ENCODE measurements at regions not wholly inside any gene's neighbourhood (a gene's known extent, or its start where the extent isn't known, plus 50 kb on each side); places are given as distances from the start of the nearest gene placed in this dataset.

GRCh38 chr5:67334373-67334772, 137.8 kb upstream of the CD180 start:
- Mint-ChIP-seq H3K4me1 (ENCODE audit: low read depth) (no peaks in the 10 kb centered on the region), H3K27ac (no peak overlapping the region), H3K27me3 (ENCODE audit: low read depth) (peaks cover 13% of the 10 kb centered on the region), H3K36me3 (ENCODE audit: low read depth) (no peaks in the 10 kb centered on the region), H3K9me3 (no peaks in the 10 kb centered on the region), H3K4me3 (ENCODE audit: low read depth) (no peak overlapping the region)
- DNase-seq (ENCODE audit: low spot score) = no peak
- intact Hi-C loops (cut with micrococcal nuclease) = no loop called here

- no peak overlapping the region for H3K27ac Mint-ChIP-seq
- no peaks in the 10 kb centered on the region for H3K36me3 Mint-ChIP-seq (ENCODE audit: low read depth)
- DNase-seq (ENCODE audit: low spot score) = no peak
- H3K4me1 Mint-ChIP-seq (ENCODE audit: low read depth) = no peaks in the 10 kb centered on the region
- peaks cover 12% of the 10 kb centered on the region for H3K27me3 Mint-ChIP-seq (ENCODE audit: low read depth)
- intact Hi-C loops (cut with micrococcal nuclease) = no loop called here
- no peaks in the 10 kb centered on the region for H3K9me3 Mint-ChIP-seq
- no peak overlapping the region for H3K4me3 Mint-ChIP-seq (ENCODE audit: low read depth)
Observed at GRCh38 chr5:67333171-67333570, 136.6 kb upstream of the CD180 start.

GRCh38 chr5:67331296-67331925, 134.8 kb upstream of the CD180 start:
- H3K4me1 Mint-ChIP-seq (ENCODE audit: low read depth) = no peaks in the 10 kb centered on the region
- H3K4me3 Mint-ChIP-seq (ENCODE audit: low read depth) = no peak overlapping the region
- H3K27ac Mint-ChIP-seq = no peak overlapping the region
- intact Hi-C loops (cut with micrococcal nuclease) = no loop called here
- peaks cover 12% of the 10 kb centered on the region for H3K27me3 Mint-ChIP-seq (ENCODE audit: low read depth)
- no peaks in the 10 kb centered on the region for H3K9me3 Mint-ChIP-seq
- no peak for DNase-seq (ENCODE audit: low spot score)
- H3K36me3 Mint-ChIP-seq (ENCODE audit: low read depth) = no peaks in the 10 kb centered on the region

- Mint-ChIP-seq H3K27ac (no peak overlapping the region), H3K4me3 (ENCODE audit: low read depth) (no peak overlapping the region), H3K36me3 (ENCODE audit: low read depth) (no peaks in the 10 kb centered on the region), H3K4me1 (ENCODE audit: low read depth) (no peaks in the 10 kb centered on the region), H3K27me3 (ENCODE audit: low read depth) (no peaks in the 10 kb centered on the region), H3K9me3 (no peaks in the 10 kb centered on the region)
- no peak for DNase-seq (ENCODE audit: low spot score)
- intact Hi-C loops (cut with micrococcal nuclease) = no loop called here
Observed at GRCh38 chr5:67319935-67320725, 123.5 kb upstream of the CD180 start.

GRCh38 chr5:67318746-67319145, 122.1 kb upstream of the CD180 start:
- Mint-ChIP-seq H3K9me3 (no peaks in the 10 kb centered on the region), H3K4me1 (ENCODE audit: low read depth) (no peaks in the 10 kb centered on the region), H3K27ac (no peak overlapping the region), H3K27me3 (ENCODE audit: low read depth) (no peaks in the 10 kb centered on the region), H3K36me3 (ENCODE audit: low read depth) (no peaks in the 10 kb centered on the region), H3K4me3 (ENCODE audit: low read depth) (no peak overlapping the region)
- no peak for DNase-seq (ENCODE audit: low spot score)
- intact Hi-C loops (cut with micrococcal nuclease) = no loop called here

GRCh38 chr5:67317603-67318002, 121.0 kb upstream of the CD180 start:
- DNase-seq (ENCODE audit: low spot score) = no peak
- no peaks in the 10 kb centered on the region for H3K4me1 Mint-ChIP-seq (ENCODE audit: low read depth)
- intact Hi-C loops (cut with micrococcal nuclease) = no loop called here
- no peak overlapping the region for H3K4me3 Mint-ChIP-seq (ENCODE audit: low read depth)
- H3K9me3 Mint-ChIP-seq = peaks cover 3% of the 10 kb centered on the region
- no peak overlapping the region for H3K27ac Mint-ChIP-seq
- H3K36me3 Mint-ChIP-seq (ENCODE audit: low read depth) = no peaks in the 10 kb centered on the region
- no peaks in the 10 kb centered on the region for H3K27me3 Mint-ChIP-seq (ENCODE audit: low read depth)

GRCh38 chr5:67316695-67317094, 120.1 kb upstream of the CD180 start:
- Mint-ChIP-seq H3K36me3 (ENCODE audit: low read depth) (no peaks in the 10 kb centered on the region), H3K4me3 (ENCODE audit: low read depth) (no peak overlapping the region), H3K27me3 (ENCODE audit: low read depth) (no peaks in the 10 kb centered on the region), H3K9me3 (peaks cover 3% of the 10 kb centered on the region), H3K27ac (no peak overlapping the region), H3K4me1 (ENCODE audit: low read depth) (no peaks in the 10 kb centered on the region)
- DNase-seq (ENCODE audit: low spot score) = no peak
- intact Hi-C loops (cut with micrococcal nuclease) = no loop called here

GRCh38 chr5:67315082-67315989, 118.7 kb upstream of the CD180 start:
- Mint-ChIP-seq H3K9me3 (peaks cover 3% of the 10 kb centered on the region), H3K36me3 (ENCODE audit: low read depth) (no peaks in the 10 kb centered on the region), H3K4me3 (ENCODE audit: low read depth) (no peak overlapping the region), H3K27ac (no peak overlapping the region), H3K4me1 (ENCODE audit: low read depth) (no peaks in the 10 kb centered on the region), H3K27me3 (ENCODE audit: low read depth) (peaks cover 4% of the 10 kb centered on the region)
- intact Hi-C loops (cut with micrococcal nuclease) = no loop called here
- DNase-seq (ENCODE audit: low spot score) = no peak

GRCh38 chr5:67311701-67312100, 115.1 kb upstream of the CD180 start:
- peaks cover 4% of the 10 kb centered on the region for H3K27me3 Mint-ChIP-seq (ENCODE audit: low read depth)
- peaks cover 8% of the 10 kb centered on the region for H3K4me1 Mint-ChIP-seq (ENCODE audit: low read depth)
- H3K36me3 Mint-ChIP-seq (ENCODE audit: low read depth) = no peaks in the 10 kb centered on the region
- DNase-seq (ENCODE audit: low spot score) = no peak
- no peak overlapping the region for H3K27ac Mint-ChIP-seq
- no peak overlapping the region for H3K4me3 Mint-ChIP-seq (ENCODE audit: low read depth)
- peaks cover 6% of the 10 kb centered on the region for H3K9me3 Mint-ChIP-seq
- intact Hi-C loops (cut with micrococcal nuclease) = no loop called here

- no peak overlapping the region for H3K4me3 Mint-ChIP-seq (ENCODE audit: low read depth)
- H3K4me1 Mint-ChIP-seq (ENCODE audit: low read depth) = peaks cover 12% of the 10 kb centered on the region
- H3K27me3 Mint-ChIP-seq (ENCODE audit: low read depth) = peaks cover 4% of the 10 kb centered on the region
- DNase-seq (ENCODE audit: low spot score) = no peak
- H3K9me3 Mint-ChIP-seq = peaks cover 6% of the 10 kb centered on the region
- no peak overlapping the region for H3K27ac Mint-ChIP-seq
- no peaks in the 10 kb centered on the region for H3K36me3 Mint-ChIP-seq (ENCODE audit: low read depth)
- intact Hi-C loops (cut with micrococcal nuclease) = no loop called here
Observed at GRCh38 chr5:67311208-67311607, 114.6 kb upstream of the CD180 start.

GRCh38 chr5:67310740-67311139, 114.1 kb upstream of the CD180 start:
- Mint-ChIP-seq H3K27ac (no peak overlapping the region), H3K4me1 (ENCODE audit: low read depth) (peaks cover 15% of the 10 kb centered on the region), H3K9me3 (peaks cover 6% of the 10 kb centered on the region), H3K36me3 (ENCODE audit: low read depth) (no peaks in the 10 kb centered on the region), H3K27me3 (ENCODE audit: low read depth) (peaks cover 4% of the 10 kb centered on the region), H3K4me3 (ENCODE audit: low read depth) (no peak overlapping the region)
- intact Hi-C loops (cut with micrococcal nuclease) = no loop called here
- DNase-seq (ENCODE audit: low spot score) = no peak

GRCh38 chr5:67310169-67310568, 113.6 kb upstream of the CD180 start:
- H3K4me1 Mint-ChIP-seq (ENCODE audit: low read depth) = peaks cover 15% of the 10 kb centered on the region
- H3K27ac Mint-ChIP-seq = no peak overlapping the region
- DNase-seq (ENCODE audit: low spot score) = no peak
- H3K27me3 Mint-ChIP-seq (ENCODE audit: low read depth) = peaks cover 4% of the 10 kb centered on the region
- peaks cover 6% of the 10 kb centered on the region for H3K9me3 Mint-ChIP-seq
- H3K4me3 Mint-ChIP-seq (ENCODE audit: low read depth) = no peak overlapping the region
- no peaks in the 10 kb centered on the region for H3K36me3 Mint-ChIP-seq (ENCODE audit: low read depth)
- intact Hi-C loops (cut with micrococcal nuclease) = no loop called here
